Naive thymus-derived CD4-positive, alpha-beta T cell (primary cell): ENCODE measurements at regions not wholly inside any gene's neighbourhood (a gene's known extent, or its start where the extent isn't known, plus 50 kb on each side); places are given as distances from the start of the nearest gene placed in this dataset.

Experiments used
- ATAC-seq: fragments of 150-1000 bp; cut with Tn5 transposase; 2 replicates; pipeline ENCODE4 v1.10.0; 2021; ENCODE audit warnings: mild to moderate bottlenecking, moderate library complexity
- CTCF ChIA-PET: fragments of 350-600 bp; sonication (Branson Sonifier 250); formaldehyde crosslinking; loops from one replicate; lab custom pipeline; 2021; ENCODE audit warnings: antibody characterized with exemption; lab: Charles Lee
- POLR2A ChIA-PET: fragments of 350-600 bp; sonication (Branson Sonifier 250); formaldehyde crosslinking; loops from one replicate; lab custom pipeline; 2021; ENCODE audit warnings: antibody characterized with exemption, inconsistent platforms; lab: Charles Lee
- DNase-seq, 9 donors: peaks; one replicate each; pipeline versions ENCODE4 v3.0.0 to v3.0.0-alpha.2; 2020 to 2022; ENCODE audit warnings: mixed read lengths in 1 of 9
- H3K27ac ChIP-seq: one replicate; pipeline ENCODE4 v1.7.0; 2013; ENCODE audit warnings: mild to moderate bottlenecking, low read depth, low read length, moderate library complexity
- H3K27me3 ChIP-seq, 2 donors: one replicate each; pipeline ENCODE4 v1.7.0; 2013; ENCODE audit warnings: low read length in 2 of 2, mild to moderate bottlenecking in 2 of 2, moderate library complexity in 2 of 2; ENCODE audit not compliant: control insufficient read depth in 2 of 2, insufficient read depth in 2 of 2
- H3K36me3 ChIP-seq, 3 experiments: 1 replicate in 2 of 3; 2 replicates in 1 of 3; pipeline ENCODE4 v1.7.0; 2013; ENCODE audit warnings: low read length in 3 of 3, mild to moderate bottlenecking in 3 of 3, moderate library complexity in 1 of 3; ENCODE audit not compliant: insufficient read depth in 3 of 3, control insufficient read depth in 2 of 3
- H3K4me1 ChIP-seq, 2 donors: one replicate each; pipeline ENCODE4 v1.7.0; 2013; ENCODE audit warnings: low read length in 2 of 2, mild to moderate bottlenecking in 2 of 2, moderate library complexity in 1 of 2; ENCODE audit not compliant: control insufficient read depth in 2 of 2, insufficient read depth in 2 of 2
- H3K4me3 ChIP-seq: 2 replicates; pipeline ENCODE4 v1.7.0; 2013; ENCODE audit warnings: mild to moderate bottlenecking, low read length
- H3K9me3 ChIP-seq, 3 experiments: 1 replicate in 2 of 3; 2 replicates in 1 of 3; pipeline ENCODE4 v1.7.0; 2013; ENCODE audit warnings: low read length in 3 of 3; ENCODE audit not compliant: control insufficient read depth in 2 of 3
- H3K27ac Mint-ChIP-seq, 9 donors: one replicate each; pipeline ENCODE4 v1.8.0; 2020 to 2022; ENCODE audit warnings: mixed read lengths in 9 of 9, mild to moderate bottlenecking in 8 of 9, moderate library complexity in 5 of 9, inconsistent platforms in 2 of 9
- H3K27me3 Mint-ChIP-seq, 5 donors: one replicate each; pipeline ENCODE4 v1.8.0; 2021 to 2022; ENCODE audit warnings: mixed read lengths in 5 of 5, mild to moderate bottlenecking in 1 of 5
- H3K36me3 Mint-ChIP-seq, 5 donors: one replicate each; pipeline ENCODE4 v1.8.0; 2020 to 2022; ENCODE audit warnings: mixed read lengths in 5 of 5, mild to moderate bottlenecking in 3 of 5, inconsistent platforms in 1 of 5
- H3K4me1 Mint-ChIP-seq, 7 donors: one replicate each; pipeline ENCODE4 v1.8.0; 2020 to 2022; ENCODE audit warnings: mixed read lengths in 7 of 7, mild to moderate bottlenecking in 3 of 7, inconsistent platforms in 1 of 7
- H3K4me3 Mint-ChIP-seq, 10 donors: one replicate each; pipeline ENCODE4 v1.8.0; 2020 to 2022; ENCODE audit warnings: mild to moderate bottlenecking in 10 of 10, mixed read lengths in 10 of 10, moderate library complexity in 6 of 10, inconsistent platforms in 2 of 10
- H3K9me3 Mint-ChIP-seq, 11 donors: one replicate each; pipeline ENCODE4 v1.8.0; 2020 to 2022; ENCODE audit warnings: mixed read lengths in 11 of 11, mild to moderate bottlenecking in 4 of 11, inconsistent platforms in 1 of 11, moderate library complexity in 1 of 11
- intact Hi-C, 2 donors: fragments of 100-400 bp; cut with micrococcal nuclease; formaldehyde crosslinking; loops; one replicate each; pipeline ENCODE4 v1.15.1; 2023

- CTCF ChIA-PET: no interaction called here
- POLR2A ChIA-PET: no interaction called here
- no peaks in the 10 kb centered on the region for H3K4me1 Mint-ChIP-seq
- DNase-seq (no peak), ATAC-seq (no peak)
- no peaks in the 10 kb centered on the region for H3K36me3 ChIP-seq
- no peak overlapping the region for H3K27ac Mint-ChIP-seq
- H3K27me3 ChIP-seq: no peaks in the 10 kb centered on the region
- H3K4me3 Mint-ChIP-seq: no peak overlapping the region
- no peak overlapping the region for H3K27ac ChIP-seq
- H3K9me3 ChIP-seq: no peaks in the 10 kb centered on the region
- H3K9me3 Mint-ChIP-seq: peaks cover 0 to 3% (median 0%) of the 10 kb centered on the region in 11 donors
- no peak overlapping the region for H3K4me3 ChIP-seq
- peaks cover 0 to 4% (median 0%) of the 10 kb centered on the region in 5 donors for H3K27me3 Mint-ChIP-seq
- H3K4me1 ChIP-seq: no peaks in the 10 kb centered on the region
- intact Hi-C loops: no loop called here
- no peaks in the 10 kb centered on the region for H3K36me3 Mint-ChIP-seq
Observed at GRCh38 chr2:47682216-47682749, 100.7 kb upstream of the MSH6 start.

GRCh38 chr2:47676261-47676926, 105.6 kb upstream of the KCNK12 start:
- ATAC-seq (no peak), DNase-seq (no peak)
- no peaks in the 10 kb centered on the region for H3K27me3 ChIP-seq
- ChIA-PET POLR2A (no interaction called here), CTCF (no interaction called here)
- no peaks in the 10 kb centered on the region for H3K36me3 ChIP-seq
- no peaks in the 10 kb centered on the region for H3K9me3 ChIP-seq
- Mint-ChIP-seq H3K27me3 (peaks cover 0 to 9% (median 4%) of the 10 kb centered on the region in 5 donors), H3K27ac (no peak overlapping the region), H3K36me3 (no peaks in the 10 kb centered on the region), H3K4me3 (no peak overlapping the region), H3K9me3 (no peaks in the 10 kb centered on the region), H3K4me1 (no peaks in the 10 kb centered on the region)
- H3K27ac ChIP-seq: no peak overlapping the region
- intact Hi-C loops: no loop called here
- no peak overlapping the region for H3K4me3 ChIP-seq
- H3K4me1 ChIP-seq: no peaks in the 10 kb centered on the region

GRCh38 chr2:47675196-47675825, 104.5 kb upstream of the KCNK12 start:
- ChIA-PET POLR2A (no interaction called here), CTCF (no interaction called here)
- intact Hi-C loops: no loop called here
- H3K4me1 ChIP-seq: no peaks in the 10 kb centered on the region
- no peak for DNase-seq
- ATAC-seq: no peak
- H3K27ac Mint-ChIP-seq: peak overlapping the region in 1 of 9 donors; percentile 60
- H3K27me3 Mint-ChIP-seq: peaks cover 0 to 9% (median 4%) of the 10 kb centered on the region in 5 donors
- H3K9me3 Mint-ChIP-seq: no peaks in the 10 kb centered on the region
- H3K4me3 Mint-ChIP-seq: no peak overlapping the region
- H3K27ac ChIP-seq: no peak overlapping the region
- no peaks in the 10 kb centered on the region for H3K9me3 ChIP-seq
- no peaks in the 10 kb centered on the region for H3K36me3 ChIP-seq
- no peaks in the 10 kb centered on the region for H3K4me1 Mint-ChIP-seq
- no peak overlapping the region for H3K4me3 ChIP-seq
- H3K27me3 ChIP-seq: no peaks in the 10 kb centered on the region
- no peaks in the 10 kb centered on the region for H3K36me3 Mint-ChIP-seq

GRCh38 chr2:47666332-47666731, 95.5 kb upstream of the KCNK12 start:
- no peak overlapping the region for H3K4me3 Mint-ChIP-seq
- Histone ChIP-seq H3K27me3 (no peaks in the 10 kb centered on the region), H3K9me3 (no peaks in the 10 kb centered on the region), H3K36me3 (no peaks in the 10 kb centered on the region), H3K4me3 (no peak overlapping the region), H3K27ac (no peak overlapping the region), H3K4me1 (no peaks in the 10 kb centered on the region)
- H3K4me1 Mint-ChIP-seq: no peaks in the 10 kb centered on the region
- H3K36me3 Mint-ChIP-seq: no peaks in the 10 kb centered on the region
- ChIA-PET POLR2A (no interaction called here), CTCF (no interaction called here)
- no peaks in the 10 kb centered on the region for H3K9me3 Mint-ChIP-seq
- peaks cover 0 to 4% (median 2%) of the 10 kb centered on the region in 5 donors for H3K27me3 Mint-ChIP-seq
- H3K27ac Mint-ChIP-seq: no peak overlapping the region
- intact Hi-C loops: no loop called here
- no peak for ATAC-seq
- DNase-seq: no peak

GRCh38 chr2:47664817-47665216, 94.0 kb upstream of the KCNK12 start:
- H3K4me1 ChIP-seq: no peaks in the 10 kb centered on the region
- intact Hi-C loops: no loop called here
- peaks cover 0 to 4% (median 2%) of the 10 kb centered on the region in 5 donors for H3K27me3 Mint-ChIP-seq
- DNase-seq: no peak
- ChIA-PET POLR2A (no interaction called here), CTCF (no interaction called here)
- ATAC-seq: no peak
- no peaks in the 10 kb centered on the region for H3K36me3 ChIP-seq
- H3K4me1 Mint-ChIP-seq: no peaks in the 10 kb centered on the region
- H3K4me3 Mint-ChIP-seq: no peak overlapping the region
- no peaks in the 10 kb centered on the region for H3K9me3 Mint-ChIP-seq
- no peaks in the 10 kb centered on the region for H3K9me3 ChIP-seq
- no peaks in the 10 kb centered on the region for H3K36me3 Mint-ChIP-seq
- no peak overlapping the region for H3K4me3 ChIP-seq
- H3K27me3 ChIP-seq: no peaks in the 10 kb centered on the region
- no peak overlapping the region for H3K27ac Mint-ChIP-seq
- H3K27ac ChIP-seq: no peak overlapping the region

GRCh38 chr2:47662552-47662951, 91.8 kb upstream of the KCNK12 start:
- peaks cover 0 to 4% (median 2%) of the 10 kb centered on the region in 5 donors for H3K27me3 Mint-ChIP-seq
- no peak overlapping the region for H3K4me3 Mint-ChIP-seq
- POLR2A ChIA-PET: no interaction called here
- ATAC-seq (no peak), DNase-seq (no peak)
- no peaks in the 10 kb centered on the region for H3K36me3 ChIP-seq
- no peaks in the 10 kb centered on the region for H3K27me3 ChIP-seq
- H3K4me1 Mint-ChIP-seq: no peaks in the 10 kb centered on the region
- H3K9me3 ChIP-seq: no peaks in the 10 kb centered on the region
- H3K4me3 ChIP-seq: no peak overlapping the region
- H3K27ac ChIP-seq: no peak overlapping the region
- intact Hi-C loops: no loop called here
- CTCF ChIA-PET: no interaction called here
- H3K4me1 ChIP-seq: no peaks in the 10 kb centered on the region
- no peaks in the 10 kb centered on the region for H3K9me3 Mint-ChIP-seq
- H3K36me3 Mint-ChIP-seq: no peaks in the 10 kb centered on the region
- H3K27ac Mint-ChIP-seq: no peak overlapping the region

- Histone ChIP-seq H3K9me3 (no peaks in the 10 kb centered on the region), H3K27ac (no peak overlapping the region), H3K4me1 (no peaks in the 10 kb centered on the region), H3K4me3 (no peak overlapping the region), H3K27me3 (no peaks in the 10 kb centered on the region), H3K36me3 (no peaks in the 10 kb centered on the region)
- ChIA-PET CTCF (no interaction called here), POLR2A (no interaction called here)
- DNase-seq (no peak), ATAC-seq (no peak)
- Mint-ChIP-seq H3K9me3 (no peaks in the 10 kb centered on the region), H3K27me3 (peaks cover 0 to 2% (median 0%) of the 10 kb centered on the region in 5 donors), H3K36me3 (no peaks in the 10 kb centered on the region), H3K27ac (no peak overlapping the region), H3K4me1 (no peaks in the 10 kb centered on the region), H3K4me3 (no peak overlapping the region)
- intact Hi-C loops: no loop called here
Observed at GRCh38 chr2:47661310-47661709, 90.5 kb upstream of the KCNK12 start.
